IMR-90 (cell line): ENCODE measurements at regions not wholly inside any gene's neighbourhood (a gene's known extent, or its start where the extent isn't known, plus 50 kb on each side); places are given as distances from the start of the nearest gene placed in this dataset.

Experiments used
- BHLHE40 ChIP-seq: fragments of 150-350 bp; IDR thresholded peaks from 2 replicates; pipeline ENCODE4 v1.6.1; 2016; ENCODE audit warnings: mild to moderate bottlenecking, low read depth, low read length
- CEBPB ChIP-seq: IDR thresholded peaks from 2 replicates; pipeline ENCODE4 v1.6.1; 2012; ENCODE audit warnings: low read depth, low read length, improper control_type of control experiment
- MAFK ChIP-seq: IDR thresholded peaks from 2 replicates; pipeline ENCODE4 v1.6.1; 2012; ENCODE audit warnings: low read depth, low read length, improper control_type of control experiment
- MAZ ChIP-seq: IDR thresholded peaks from 2 replicates; pipeline ENCODE4 v1.6.1; 2012; ENCODE audit warnings: low read depth, mild to moderate bottlenecking, low read length, improper control_type of control experiment, moderate library complexity, borderline replicate concordance
- POLR2A ChIP-seq: IDR thresholded peaks from 2 replicates; pipeline ENCODE4 v1.6.1; 2012; ENCODE audit warnings: mild to moderate bottlenecking, low read depth, low read length
- RFX5 ChIP-seq: IDR thresholded peaks from 2 replicates; pipeline ENCODE4 v1.8.0; 2012; ENCODE audit warnings: low read depth, mild to moderate bottlenecking, low read length, moderate library complexity
- TF ChIP-seq, protein P1 (sequence below): conservative IDR thresholded peaks from 2 replicates; pipeline ENCODE4 v1.5.1; 2012; ENCODE audit warnings: mild to moderate bottlenecking, low read depth, low read length, improper control_type of control experiment
- TF ChIP-seq, protein P2 (sequence below): fragments of 150-350 bp; IDR thresholded peaks from 2 replicates; pipeline ENCODE4 v1.6.1; 2017; ENCODE audit warnings: mild to moderate bottlenecking, antibody characterized with exemption, low read length, low read depth

DNA sequence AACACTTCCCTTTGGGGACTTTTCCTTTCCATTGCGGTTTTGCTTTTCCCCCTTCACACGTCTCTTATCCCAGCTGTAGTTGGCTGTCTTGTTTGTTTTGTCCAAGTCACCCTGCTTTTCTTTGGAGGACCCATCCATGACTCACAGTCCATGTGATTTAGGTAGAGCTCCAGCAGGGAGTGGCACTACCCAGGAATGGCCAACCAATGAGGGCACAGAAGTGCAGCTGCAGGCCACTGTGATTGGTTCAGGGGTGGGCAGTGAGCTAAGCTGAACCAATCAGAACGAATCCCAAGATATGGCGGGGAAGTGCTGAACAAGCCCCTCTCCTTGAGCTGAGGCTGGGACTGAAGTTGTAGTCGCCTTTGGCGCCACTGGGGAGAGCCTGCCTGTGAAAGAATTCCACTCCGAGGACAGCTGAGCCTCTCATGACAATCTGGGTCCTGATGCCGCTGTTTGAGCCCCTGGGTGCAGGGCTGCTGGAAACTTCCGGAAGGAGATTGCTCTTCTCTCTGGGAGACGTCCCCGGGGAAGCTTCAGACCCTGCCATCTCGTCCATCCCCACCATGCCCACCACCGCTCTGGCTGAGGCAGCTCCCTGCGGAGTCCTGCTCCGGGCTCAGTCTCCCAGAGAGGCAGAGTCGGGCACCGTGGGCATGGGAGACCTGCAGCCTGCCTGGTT is 62.9 kb upstream of the URI1 start:
- TF ChIP-seq MAFK = no peak
- TF ChIP-seq, protein P1, sequence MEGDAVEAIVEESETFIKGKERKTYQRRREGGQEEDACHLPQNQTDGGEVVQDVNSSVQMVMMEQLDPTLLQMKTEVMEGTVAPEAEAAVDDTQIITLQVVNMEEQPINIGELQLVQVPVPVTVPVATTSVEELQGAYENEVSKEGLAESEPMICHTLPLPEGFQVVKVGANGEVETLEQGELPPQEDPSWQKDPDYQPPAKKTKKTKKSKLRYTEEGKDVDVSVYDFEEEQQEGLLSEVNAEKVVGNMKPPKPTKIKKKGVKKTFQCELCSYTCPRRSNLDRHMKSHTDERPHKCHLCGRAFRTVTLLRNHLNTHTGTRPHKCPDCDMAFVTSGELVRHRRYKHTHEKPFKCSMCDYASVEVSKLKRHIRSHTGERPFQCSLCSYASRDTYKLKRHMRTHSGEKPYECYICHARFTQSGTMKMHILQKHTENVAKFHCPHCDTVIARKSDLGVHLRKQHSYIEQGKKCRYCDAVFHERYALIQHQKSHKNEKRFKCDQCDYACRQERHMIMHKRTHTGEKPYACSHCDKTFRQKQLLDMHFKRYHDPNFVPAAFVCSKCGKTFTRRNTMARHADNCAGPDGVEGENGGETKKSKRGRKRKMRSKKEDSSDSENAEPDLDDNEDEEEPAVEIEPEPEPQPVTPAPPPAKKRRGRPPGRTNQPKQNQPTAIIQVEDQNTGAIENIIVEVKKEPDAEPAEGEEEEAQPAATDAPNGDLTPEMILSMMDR = no peak
- no peak for TF ChIP-seq RFX5
- TF ChIP-seq BHLHE40 = no peak
- TF ChIP-seq, protein P2, sequence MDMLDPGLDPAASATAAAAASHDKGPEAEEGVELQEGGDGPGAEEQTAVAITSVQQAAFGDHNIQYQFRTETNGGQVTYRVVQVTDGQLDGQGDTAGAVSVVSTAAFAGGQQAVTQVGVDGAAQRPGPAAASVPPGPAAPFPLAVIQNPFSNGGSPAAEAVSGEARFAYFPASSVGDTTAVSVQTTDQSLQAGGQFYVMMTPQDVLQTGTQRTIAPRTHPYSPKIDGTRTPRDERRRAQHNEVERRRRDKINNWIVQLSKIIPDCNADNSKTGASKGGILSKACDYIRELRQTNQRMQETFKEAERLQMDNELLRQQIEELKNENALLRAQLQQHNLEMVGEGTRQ = no peak
- no peak for TF ChIP-seq POLR2A
- no peak for TF ChIP-seq CEBPB
- no peak for TF ChIP-seq MAZ
